Colonic mucosa (tissue), 4 donors: ENCODE measurements at regions not wholly inside any gene's neighbourhood (a gene's known extent, or its start where the extent isn't known, plus 50 kb on each side); places are given as distances from the start of the nearest gene placed in this dataset.

ENCODE experiments used
- DNase-seq: peaks from one replicate; pipeline ENCODE4 v3.0.0-alpha.2; 2020
- H3K27ac ChIP-seq: fragments of 200-600 bp; one replicate; pipeline ENCODE4 v1.8.0; 2021
- H3K27me3 ChIP-seq: fragments of 200-600 bp; one replicate; pipeline ENCODE4 v1.8.0; 2021
- H3K36me3 ChIP-seq: fragments of 200-600 bp; one replicate; pipeline ENCODE4 v1.8.0; 2021
- H3K4me1 ChIP-seq: fragments of 200-600 bp; one replicate; pipeline ENCODE4 v1.8.0; 2021; ENCODE audit warnings: mild to moderate bottlenecking
- H3K4me3 ChIP-seq: fragments of 200-600 bp; one replicate; pipeline ENCODE4 v1.8.0; 2021
- H3K9ac ChIP-seq, 2 donors: one replicate each; pipeline ENCODE4 v1.7.0; 2013; ENCODE audit warnings: control low read depth in 2 of 2, low read depth in 2 of 2, low read length in 2 of 2
- H3K9me3 ChIP-seq: fragments of 200-600 bp; one replicate; pipeline ENCODE4 v1.8.0; 2021
- intact Hi-C: fragments of 100-400 bp; cut with DNase I; formaldehyde crosslinking; loops from one replicate; pipeline ENCODE4 v1.14.1; 2022
- TF ChIP-seq, protein P1 (sequence below): fragments of 200-600 bp; IDR thresholded peaks from one replicate; pipeline ENCODE4 v1.8.0; 2022; ENCODE audit warnings: antibody characterized with exemption, mild to moderate bottlenecking
- donor health status: healthy.
- donor health status: DM: no; HTN: no; CAD: no.
- donor health status: DM: no; HTN: no; CAD: no.

DNA sequence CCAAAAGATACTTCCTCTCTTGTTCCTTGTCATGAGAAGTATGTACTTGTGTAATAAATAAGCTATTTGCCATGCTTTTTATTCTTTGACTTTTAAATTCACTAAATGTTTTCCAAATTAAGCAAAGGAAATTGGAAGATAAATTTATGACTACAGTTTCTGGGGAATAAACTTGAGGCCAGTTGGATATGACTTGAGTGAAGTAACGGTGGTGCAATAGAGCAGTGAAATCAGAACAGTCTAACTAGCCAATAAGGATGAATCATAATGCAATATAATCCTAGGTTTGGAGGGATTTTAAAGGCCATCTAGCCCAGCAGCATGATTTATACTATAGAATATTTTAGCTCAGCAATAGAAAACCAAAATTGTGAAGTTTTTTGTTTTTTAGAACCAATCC lies 183.8 kb upstream of the TCF21 start:
- TF ChIP-seq, protein P1, sequence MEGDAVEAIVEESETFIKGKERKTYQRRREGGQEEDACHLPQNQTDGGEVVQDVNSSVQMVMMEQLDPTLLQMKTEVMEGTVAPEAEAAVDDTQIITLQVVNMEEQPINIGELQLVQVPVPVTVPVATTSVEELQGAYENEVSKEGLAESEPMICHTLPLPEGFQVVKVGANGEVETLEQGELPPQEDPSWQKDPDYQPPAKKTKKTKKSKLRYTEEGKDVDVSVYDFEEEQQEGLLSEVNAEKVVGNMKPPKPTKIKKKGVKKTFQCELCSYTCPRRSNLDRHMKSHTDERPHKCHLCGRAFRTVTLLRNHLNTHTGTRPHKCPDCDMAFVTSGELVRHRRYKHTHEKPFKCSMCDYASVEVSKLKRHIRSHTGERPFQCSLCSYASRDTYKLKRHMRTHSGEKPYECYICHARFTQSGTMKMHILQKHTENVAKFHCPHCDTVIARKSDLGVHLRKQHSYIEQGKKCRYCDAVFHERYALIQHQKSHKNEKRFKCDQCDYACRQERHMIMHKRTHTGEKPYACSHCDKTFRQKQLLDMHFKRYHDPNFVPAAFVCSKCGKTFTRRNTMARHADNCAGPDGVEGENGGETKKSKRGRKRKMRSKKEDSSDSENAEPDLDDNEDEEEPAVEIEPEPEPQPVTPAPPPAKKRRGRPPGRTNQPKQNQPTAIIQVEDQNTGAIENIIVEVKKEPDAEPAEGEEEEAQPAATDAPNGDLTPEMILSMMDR, result no peak
- Histone ChIP-seq H3K36me3 (no peaks in the 10 kb centered on the region), H3K27me3 (no peaks in the 10 kb centered on the region), H3K9ac (no peak overlapping the region), H3K9me3 (no peaks in the 10 kb centered on the region), H3K27ac (no peak overlapping the region), H3K4me3 (no peak overlapping the region), H3K4me1 (no peaks in the 10 kb centered on the region)
- DNase-seq, result no peak
- intact Hi-C loops, result no loop called here

DNA sequence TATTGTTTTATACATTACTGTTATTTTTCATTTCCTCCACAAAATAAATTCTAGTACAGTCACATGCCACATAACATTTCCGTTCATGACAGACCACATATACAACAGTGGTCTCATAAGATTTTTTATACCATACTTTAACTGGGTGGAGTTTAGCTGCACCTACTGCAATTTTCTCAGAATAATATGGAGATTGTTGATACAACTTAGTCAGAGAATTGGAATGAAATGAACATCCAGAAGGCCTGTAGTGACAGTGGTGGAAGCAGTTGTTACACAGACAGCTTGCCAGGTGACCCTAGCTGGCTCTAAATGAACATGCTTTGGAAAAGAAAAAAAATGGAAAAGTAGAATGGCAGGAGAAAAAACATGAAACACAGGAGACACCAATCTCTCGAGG lies 183.2 kb upstream of the TCF21 start:
- H3K4me1 ChIP-seq, result no peaks in the 10 kb centered on the region
- no peaks in the 10 kb centered on the region for H3K36me3 ChIP-seq
- no peak overlapping the region for H3K4me3 ChIP-seq
- no peak overlapping the region for H3K27ac ChIP-seq
- no peak for DNase-seq
- no peak overlapping the region for H3K9ac ChIP-seq
- H3K9me3 ChIP-seq, result no peaks in the 10 kb centered on the region
- intact Hi-C loops, result no loop called here
- no peaks in the 10 kb centered on the region for H3K27me3 ChIP-seq
- TF ChIP-seq, protein P1, result no peak

DNA sequence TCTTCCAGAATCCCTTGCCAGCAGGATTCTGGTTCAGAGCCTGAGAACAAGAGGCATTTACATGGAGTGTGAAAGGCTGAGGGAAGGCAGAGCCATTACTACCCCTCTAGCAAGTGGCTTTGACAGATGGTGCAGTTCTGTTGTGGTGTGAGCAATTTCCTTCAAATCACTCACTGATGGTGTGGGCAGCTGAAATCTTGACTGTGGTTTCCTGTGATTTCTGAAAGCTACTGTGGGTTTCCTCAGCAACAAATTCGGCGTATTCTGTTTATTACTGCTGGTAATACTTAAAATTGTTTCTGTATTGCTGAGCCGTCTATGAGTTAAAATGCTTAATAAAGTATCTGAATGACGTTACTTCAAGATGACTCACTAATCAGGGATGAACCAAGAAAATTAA lies 181.5 kb upstream of the TCF21 start:
- Histone ChIP-seq H3K36me3 (no peaks in the 10 kb centered on the region), H3K4me1 (no peaks in the 10 kb centered on the region), H3K27me3 (no peaks in the 10 kb centered on the region), H3K9ac (no peak overlapping the region), H3K27ac (no peak overlapping the region), H3K4me3 (no peak overlapping the region), H3K9me3 (no peaks in the 10 kb centered on the region)
- TF ChIP-seq, protein P1, result no peak
- DNase-seq, result no peak
- intact Hi-C loops, result no loop called here

DNA sequence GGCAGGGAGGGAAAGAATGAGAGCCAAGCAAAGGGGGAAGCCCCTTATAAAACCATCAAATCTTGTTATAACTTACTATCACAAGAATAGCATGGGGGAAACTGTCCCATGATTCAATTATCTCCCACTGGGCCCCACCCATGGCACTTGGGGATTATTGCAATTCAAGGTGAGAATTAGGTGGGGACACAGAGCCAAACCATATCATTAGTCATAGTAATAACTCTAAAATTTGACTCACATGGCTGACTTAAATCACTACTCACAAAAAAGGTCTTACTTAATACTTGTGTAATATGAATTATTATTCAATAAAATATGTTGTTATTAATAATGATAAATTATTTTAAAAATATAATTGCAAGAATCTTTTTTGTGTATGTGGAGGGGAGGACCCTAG lies 178.1 kb upstream of the TCF21 start:
- intact Hi-C loops, result no loop called here

DNA sequence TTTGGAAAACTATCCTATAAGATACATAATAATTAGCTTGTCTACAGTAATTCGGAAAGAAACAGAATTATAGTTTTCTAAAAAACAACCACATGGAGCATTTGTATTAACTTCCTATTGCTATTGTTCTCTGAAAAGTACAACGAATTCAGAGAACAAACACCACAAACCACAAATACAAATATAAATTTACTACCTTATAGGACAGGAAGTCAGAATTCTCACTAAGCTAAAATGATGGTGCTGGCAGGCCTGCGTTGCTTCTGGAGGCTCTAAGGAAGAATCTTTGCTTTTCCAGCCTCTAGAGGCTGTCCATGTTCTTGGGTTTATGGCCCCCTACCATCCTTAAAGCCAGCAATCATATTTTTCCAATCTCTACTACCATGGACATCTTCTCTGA lies 173.6 kb upstream of the TCF21 start:
- Histone ChIP-seq H3K4me3 (no peak overlapping the region), H3K27me3 (no peaks in the 10 kb centered on the region), H3K9ac (no peak overlapping the region), H3K36me3 (no peaks in the 10 kb centered on the region), H3K4me1 (no peaks in the 10 kb centered on the region), H3K27ac (no peak overlapping the region), H3K9me3 (no peaks in the 10 kb centered on the region)
- DNase-seq, result no peak
- TF ChIP-seq, protein P1, result no peak
- intact Hi-C loops, result no loop called here

More for the DNA sequence above, 178.1 kb upstream of the TCF21 start:
- Histone ChIP-seq H3K36me3 (no peaks in the 10 kb centered on the region), H3K9me3 (no peaks in the 10 kb centered on the region), H3K4me3 (no peak overlapping the region), H3K27me3 (no peaks in the 10 kb centered on the region), H3K4me1 (no peaks in the 10 kb centered on the region), H3K9ac (no peak overlapping the region), H3K27ac (no peak overlapping the region)
- TF ChIP-seq, protein P1, result no peak
- no peak for DNase-seq

DNA sequence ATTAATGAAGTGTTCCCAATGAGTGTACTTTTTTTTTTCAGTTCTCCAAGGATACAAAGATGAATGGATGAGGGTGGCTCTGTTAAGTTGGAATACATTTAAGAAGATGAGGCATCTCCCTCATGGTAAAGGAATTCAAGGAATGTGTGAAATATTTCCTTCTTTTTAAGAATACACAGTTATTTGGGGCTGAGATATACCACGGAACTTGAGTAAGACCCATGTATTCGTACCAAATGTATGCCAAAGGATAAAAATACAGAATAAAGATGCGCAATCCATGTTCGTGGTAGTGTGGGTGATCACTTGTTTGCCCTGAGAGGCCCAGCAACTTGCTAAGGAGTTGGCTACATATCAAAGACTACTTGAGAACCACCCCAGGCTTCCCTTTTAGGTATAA lies 164.2 kb upstream of the TCF21 start:
- H3K36me3 ChIP-seq, result no peaks in the 10 kb centered on the region
- intact Hi-C loops, result no loop called here
- no peaks in the 10 kb centered on the region for H3K9me3 ChIP-seq
- no peak overlapping the region for H3K9ac ChIP-seq
- H3K27ac ChIP-seq, result no peak overlapping the region
- no peak for DNase-seq
- no peaks in the 10 kb centered on the region for H3K4me1 ChIP-seq
- H3K4me3 ChIP-seq, result no peak overlapping the region
- TF ChIP-seq, protein P1, result no peak
- no peaks in the 10 kb centered on the region for H3K27me3 ChIP-seq
